ENCODE measurements at regions not wholly inside any gene's neighbourhood (a gene's known extent, or its start where the extent isn't known, plus 50 kb on each side); places are given as distances from the start of the nearest gene placed in this dataset.

DNA sequence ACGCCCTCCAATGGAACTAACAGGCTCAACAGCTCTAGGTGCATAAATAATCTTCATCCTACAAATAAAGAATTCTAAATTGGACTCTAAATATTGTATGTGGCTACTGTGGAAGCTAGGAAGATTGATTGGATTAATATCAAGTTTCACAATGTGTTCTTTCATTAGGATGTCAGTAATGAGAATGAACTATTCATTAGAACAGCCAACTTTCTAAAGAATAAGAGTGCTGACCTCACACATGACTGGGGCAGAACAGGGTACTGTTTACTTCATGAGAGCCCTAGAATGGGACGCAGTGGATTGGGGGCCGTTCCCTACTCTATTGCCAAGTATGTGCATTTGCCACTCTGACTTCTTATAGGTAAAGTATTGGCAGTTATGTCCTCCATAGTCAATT lies 528.2 kb upstream of the RBFOX1 start:
- no peaks in the 10 kb centered on the region for H3K27me3 ChIP-seq (ENCODE audit: insufficient read depth, low read length)
- H3K27ac ChIP-seq (ENCODE audit: low read depth, low read length): no peak overlapping the region
- Mint-ChIP-seq H3K27me3 (no peaks in the 10 kb centered on the region), H3K4me3 (no peak overlapping the region), H3K36me3 (no peaks in the 10 kb centered on the region), H3K27ac (no peak overlapping the region), H3K4me1 (no peaks in the 10 kb centered on the region), H3K9me3 (peaks cover 2 to 9% (median 4%) of the 10 kb centered on the region in 8 donors)
- H3K36me3 ChIP-seq (ENCODE audit: insufficient read depth, low read length): no peaks in the 10 kb centered on the region
- POLR2A ChIA-PET (ENCODE audit: partially characterized antibody): no interaction called here
- DNase-seq: no peak
- no peaks in the 10 kb centered on the region for H3K4me1 ChIP-seq (ENCODE audit: insufficient read depth, low read length)
- CTCF ChIA-PET (ENCODE audit: partially characterized antibody): no interaction called here
- H3K9me3 ChIP-seq (ENCODE audit: control insufficient read depth in 1 of 2, low read length in 2 of 2): no peaks in the 10 kb centered on the region
- no peak overlapping the region for H3K4me3 ChIP-seq (ENCODE audit: low read length in 2 of 2)
- intact Hi-C loops (cut with micrococcal nuclease): no loop called here

DNA sequence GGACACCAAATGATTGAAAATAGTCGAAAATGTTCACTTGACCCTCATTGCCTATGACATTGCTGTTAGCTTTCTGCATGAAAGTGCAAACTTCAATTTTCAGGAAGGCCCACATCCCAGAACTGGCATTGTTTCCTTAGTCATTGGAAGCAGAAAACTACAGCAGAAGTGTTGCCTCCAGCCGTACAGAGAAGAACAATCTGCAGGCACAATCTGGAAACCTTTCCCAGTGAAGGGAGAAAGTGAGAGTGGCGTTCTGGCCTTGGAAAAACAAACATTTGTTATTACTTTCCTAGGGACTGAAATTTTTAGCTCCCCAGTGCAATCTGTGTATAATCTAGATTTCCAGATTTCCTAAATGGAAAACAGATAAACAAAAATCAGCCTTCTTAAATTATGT lies 529.5 kb upstream of the RBFOX1 start:
- intact Hi-C loops (cut with micrococcal nuclease): no loop called here
- DNase-seq: no peak
- H3K4me1 ChIP-seq (ENCODE audit: insufficient read depth, low read length): no peaks in the 10 kb centered on the region
- Mint-ChIP-seq H3K9me3 (peaks cover 2 to 13% (median 5%) of the 10 kb centered on the region in 8 donors), H3K4me1 (no peaks in the 10 kb centered on the region), H3K36me3 (no peaks in the 10 kb centered on the region), H3K27me3 (no peaks in the 10 kb centered on the region), H3K27ac (no peak overlapping the region), H3K4me3 (no peak overlapping the region)
- no peaks in the 10 kb centered on the region for H3K27me3 ChIP-seq (ENCODE audit: insufficient read depth, low read length)
- no peak overlapping the region for H3K27ac ChIP-seq (ENCODE audit: low read depth, low read length)
- no peak overlapping the region for H3K4me3 ChIP-seq (ENCODE audit: low read length in 2 of 2)
- ChIA-PET CTCF (ENCODE audit: partially characterized antibody) (no interaction called here), POLR2A (ENCODE audit: partially characterized antibody) (no interaction called here)
- H3K36me3 ChIP-seq (ENCODE audit: insufficient read depth, low read length): no peaks in the 10 kb centered on the region
- no peaks in the 10 kb centered on the region for H3K9me3 ChIP-seq (ENCODE audit: control insufficient read depth in 1 of 2, low read length in 2 of 2)

DNA sequence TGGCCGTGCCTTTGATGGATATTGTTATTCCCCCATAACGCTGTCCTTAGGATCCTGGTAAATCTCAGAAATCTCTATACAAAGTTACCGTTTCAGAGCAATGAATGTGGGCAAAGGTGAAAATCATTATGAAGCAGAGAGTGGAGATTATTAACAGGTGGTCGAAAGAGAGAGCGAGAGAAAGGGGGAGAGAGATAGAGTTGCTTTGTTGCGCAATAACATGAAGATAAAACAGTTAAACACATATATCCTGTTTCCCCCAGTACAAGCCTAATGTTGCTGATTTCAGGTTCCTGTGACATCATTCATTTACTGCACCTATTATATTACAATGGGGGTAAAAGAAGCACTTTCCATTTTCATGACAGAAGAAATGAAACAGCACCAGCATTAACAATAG lies 535.4 kb upstream of the RBFOX1 start:
- CTCF ChIA-PET (ENCODE audit: partially characterized antibody): no interaction called here

DNA sequence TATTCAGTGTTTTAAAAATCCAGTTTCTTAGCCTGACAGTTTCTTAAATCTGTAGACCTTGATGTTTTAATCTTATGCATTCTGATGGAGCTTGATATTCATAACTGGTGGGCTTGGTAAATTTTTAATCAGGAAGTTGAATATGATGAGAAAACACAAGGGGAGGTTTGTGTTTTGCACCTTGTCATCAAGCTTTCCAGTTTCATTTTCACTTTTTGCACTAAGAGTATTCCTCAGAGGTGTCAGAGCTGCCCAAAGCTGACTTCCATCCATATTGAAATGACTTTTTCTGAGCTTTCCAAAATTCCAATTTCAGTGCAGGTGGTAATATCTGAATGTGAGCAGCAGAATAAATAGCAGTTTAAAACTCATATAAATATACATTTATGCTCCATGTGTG lies 555.0 kb upstream of the RBFOX1 start:
- Histone ChIP-seq H3K4me1 (ENCODE audit: insufficient read depth, low read length) (no peaks in the 10 kb centered on the region), H3K27ac (ENCODE audit: low read depth, low read length) (no peak overlapping the region), H3K27me3 (ENCODE audit: insufficient read depth, low read length) (no peaks in the 10 kb centered on the region), H3K9me3 (ENCODE audit: control insufficient read depth in 1 of 2, low read length in 2 of 2) (no peaks in the 10 kb centered on the region), H3K36me3 (ENCODE audit: insufficient read depth, low read length) (no peaks in the 10 kb centered on the region), H3K4me3 (ENCODE audit: low read length in 2 of 2) (no peak overlapping the region)
- ChIA-PET CTCF (ENCODE audit: partially characterized antibody) (no interaction called here), POLR2A (ENCODE audit: partially characterized antibody) (no interaction called here)
- peaks cover 0 to 17% (median 7%) of the 10 kb centered on the region in 8 donors for H3K9me3 Mint-ChIP-seq
- H3K27me3 Mint-ChIP-seq: no peaks in the 10 kb centered on the region
- H3K27ac Mint-ChIP-seq: no peak overlapping the region
- intact Hi-C loops (cut with micrococcal nuclease): no loop called here
- H3K4me1 Mint-ChIP-seq: peaks cover 0 to 2% (median 0%) of the 10 kb centered on the region in 4 donors
- no peak for DNase-seq
- H3K36me3 Mint-ChIP-seq: no peaks in the 10 kb centered on the region
- peak overlapping the region in 1 of 8 donors; percentile 38 for H3K4me3 Mint-ChIP-seq

More for the DNA sequence above, 535.4 kb upstream of the RBFOX1 start:
- intact Hi-C loops (cut with micrococcal nuclease): no loop called here
- Mint-ChIP-seq H3K4me3 (no peak overlapping the region), H3K9me3 (peaks cover 6 to 22% (median 10%) of the 10 kb centered on the region in 8 donors), H3K27me3 (no peaks in the 10 kb centered on the region), H3K4me1 (no peaks in the 10 kb centered on the region), H3K36me3 (no peaks in the 10 kb centered on the region), H3K27ac (no peak overlapping the region)
- no peak for DNase-seq
- Histone ChIP-seq H3K4me1 (ENCODE audit: insufficient read depth, low read length) (no peaks in the 10 kb centered on the region), H3K27me3 (ENCODE audit: insufficient read depth, low read length) (no peaks in the 10 kb centered on the region), H3K36me3 (ENCODE audit: insufficient read depth, low read length) (no peaks in the 10 kb centered on the region), H3K27ac (ENCODE audit: low read depth, low read length) (no peak overlapping the region), H3K9me3 (ENCODE audit: control insufficient read depth in 1 of 2, low read length in 2 of 2) (no peaks in the 10 kb centered on the region), H3K4me3 (ENCODE audit: low read length in 2 of 2) (no peak overlapping the region)
- POLR2A ChIA-PET (ENCODE audit: partially characterized antibody): no interaction called here

DNA sequence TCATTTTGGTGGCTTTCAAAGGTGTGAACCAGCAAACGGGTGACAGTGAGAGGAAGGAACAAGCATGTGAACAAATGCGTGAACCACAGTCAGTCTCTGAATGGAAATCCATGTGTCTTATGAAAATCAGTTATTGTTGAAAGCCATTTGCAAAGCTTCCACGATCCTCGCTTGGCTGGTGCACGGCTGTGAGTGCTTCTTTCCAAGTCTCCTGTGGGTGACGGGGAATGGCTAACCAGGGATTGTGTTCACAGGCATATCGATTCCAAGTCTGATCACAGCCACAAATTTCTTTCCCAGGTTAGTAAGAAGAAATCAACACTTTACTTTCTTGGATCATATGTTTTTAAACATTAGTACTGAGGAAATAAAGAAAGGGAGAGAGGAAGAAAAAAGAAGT lies 556.9 kb upstream of the RBFOX1 start:
- no peaks in the 10 kb centered on the region for H3K36me3 Mint-ChIP-seq

DNA sequence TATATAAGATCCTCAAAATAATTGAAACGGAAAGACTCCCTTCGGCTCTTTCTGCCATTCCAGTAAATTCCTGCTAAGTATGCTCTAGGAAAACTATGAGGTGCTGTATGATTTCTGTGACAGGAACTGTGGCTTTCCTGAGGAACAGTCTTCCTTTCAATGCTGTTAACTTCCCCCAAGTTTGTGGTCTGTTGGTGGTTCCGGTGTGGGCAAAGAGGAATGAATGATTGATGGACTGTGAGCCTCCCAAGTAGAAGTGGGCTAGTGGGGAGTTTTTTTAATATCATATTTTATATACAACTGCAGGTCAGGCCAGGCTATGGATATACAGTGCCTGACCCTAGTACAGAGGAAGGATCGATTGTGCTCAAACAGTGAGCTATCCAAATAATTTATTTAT lies 560.7 kb upstream of the RBFOX1 start:
- Histone ChIP-seq H3K4me1 (ENCODE audit: insufficient read depth, low read length) (no peaks in the 10 kb centered on the region), H3K36me3 (ENCODE audit: insufficient read depth, low read length) (no peaks in the 10 kb centered on the region), H3K9me3 (ENCODE audit: control insufficient read depth in 1 of 2, low read length in 2 of 2) (no peaks in the 10 kb centered on the region), H3K27me3 (ENCODE audit: insufficient read depth, low read length) (no peaks in the 10 kb centered on the region), H3K27ac (ENCODE audit: low read depth, low read length) (no peak overlapping the region), H3K4me3 (ENCODE audit: low read length in 2 of 2) (no peak overlapping the region)
- H3K4me1 Mint-ChIP-seq: no peaks in the 10 kb centered on the region
- peaks cover 0 to 9% (median 3%) of the 10 kb centered on the region in 8 donors for H3K9me3 Mint-ChIP-seq
- no peak for DNase-seq
- no peaks in the 10 kb centered on the region for H3K27me3 Mint-ChIP-seq
- H3K4me3 Mint-ChIP-seq: no peak overlapping the region
- ChIA-PET POLR2A (ENCODE audit: partially characterized antibody) (no interaction called here), CTCF (ENCODE audit: partially characterized antibody) (no interaction called here)
- no peak overlapping the region for H3K27ac Mint-ChIP-seq
- no peaks in the 10 kb centered on the region for H3K36me3 Mint-ChIP-seq
- intact Hi-C loops (cut with micrococcal nuclease): no loop called here

More for the DNA sequence above, 556.9 kb upstream of the RBFOX1 start:
- peaks cover 0 to 6% (median 2%) of the 10 kb centered on the region in 8 donors for H3K9me3 Mint-ChIP-seq
- POLR2A ChIA-PET (ENCODE audit: partially characterized antibody): no interaction called here
- H3K27ac ChIP-seq (ENCODE audit: low read depth, low read length): no peak overlapping the region
- H3K27me3 ChIP-seq (ENCODE audit: insufficient read depth, low read length): no peaks in the 10 kb centered on the region
- CTCF ChIA-PET (ENCODE audit: partially characterized antibody): no interaction called here
- no peaks in the 10 kb centered on the region for H3K4me1 ChIP-seq (ENCODE audit: insufficient read depth, low read length)
- no peaks in the 10 kb centered on the region for H3K36me3 ChIP-seq (ENCODE audit: insufficient read depth, low read length)
- H3K4me1 Mint-ChIP-seq: peaks cover 0 to 2% (median 0%) of the 10 kb centered on the region in 4 donors
- H3K27me3 Mint-ChIP-seq: no peaks in the 10 kb centered on the region
- no peak for DNase-seq
- intact Hi-C loops (cut with micrococcal nuclease): no loop called here
- no peak overlapping the region for H3K4me3 ChIP-seq (ENCODE audit: low read length in 2 of 2)
- no peaks in the 10 kb centered on the region for H3K9me3 ChIP-seq (ENCODE audit: control insufficient read depth in 1 of 2, low read length in 2 of 2)
- H3K27ac Mint-ChIP-seq: no peak overlapping the region
- H3K4me3 Mint-ChIP-seq: no peak overlapping the region

DNA sequence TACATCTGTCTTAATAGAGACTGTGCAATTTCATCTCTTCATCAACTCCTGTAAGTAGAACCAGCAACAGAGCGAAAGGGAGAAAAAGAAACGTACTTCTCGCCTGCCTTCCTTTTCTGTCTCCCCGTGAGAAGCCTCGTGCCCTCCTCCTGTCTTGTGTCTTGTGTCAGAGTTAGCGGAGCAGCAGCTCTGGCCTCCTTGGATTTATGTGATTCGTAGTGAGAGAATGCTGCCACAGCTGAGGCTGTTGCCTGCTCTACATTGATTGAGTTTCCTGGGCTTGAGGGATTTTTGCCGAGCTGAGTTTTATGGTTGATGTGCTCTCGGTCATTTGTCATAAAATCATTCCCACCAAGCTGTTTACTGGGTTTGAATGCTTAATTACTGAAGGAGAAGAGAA lies 579.1 kb upstream of the RBFOX1 start:
- ChIA-PET POLR2A (ENCODE audit: partially characterized antibody) (no interaction called here), CTCF (ENCODE audit: partially characterized antibody) (no interaction called here)
- H3K27ac Mint-ChIP-seq: no peak overlapping the region
- Histone ChIP-seq H3K27ac (ENCODE audit: low read depth, low read length) (no peak overlapping the region), H3K27me3 (ENCODE audit: insufficient read depth, low read length) (no peaks in the 10 kb centered on the region), H3K36me3 (ENCODE audit: insufficient read depth, low read length) (no peaks in the 10 kb centered on the region), H3K9me3 (ENCODE audit: control insufficient read depth in 1 of 2, low read length in 2 of 2) (no peaks in the 10 kb centered on the region), H3K4me3 (ENCODE audit: low read length in 2 of 2) (no peak overlapping the region), H3K4me1 (ENCODE audit: insufficient read depth, low read length) (no peaks in the 10 kb centered on the region)
- H3K4me1 Mint-ChIP-seq: no peaks in the 10 kb centered on the region
- intact Hi-C loops (cut with micrococcal nuclease): no loop called here
- no peaks in the 10 kb centered on the region for H3K27me3 Mint-ChIP-seq
- H3K4me3 Mint-ChIP-seq: no peak overlapping the region
- H3K36me3 Mint-ChIP-seq: no peaks in the 10 kb centered on the region
- H3K9me3 Mint-ChIP-seq: peaks cover 0 to 13% (median 5%) of the 10 kb centered on the region in 8 donors
- DNase-seq: no peak

DNA sequence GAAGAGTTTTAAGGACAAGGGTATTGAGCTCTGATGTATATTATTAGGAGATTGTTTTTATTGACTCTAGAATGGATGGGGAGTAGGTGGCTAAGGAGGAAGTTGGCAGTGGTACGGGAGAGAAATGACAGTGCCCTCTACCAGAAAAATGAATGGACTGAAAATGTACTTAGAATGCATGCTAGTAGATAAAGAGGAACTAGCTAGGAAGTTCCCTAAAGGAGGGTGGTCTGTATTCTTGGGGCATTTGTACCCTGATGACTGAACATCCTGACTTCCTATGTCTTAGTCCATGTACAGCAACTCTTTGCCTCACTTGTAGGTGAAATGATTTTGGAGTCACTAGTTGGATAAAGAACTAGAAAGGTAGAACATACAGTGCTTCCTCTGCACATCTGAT lies 581.5 kb upstream of the RBFOX1 start:
- no peaks in the 10 kb centered on the region for H3K36me3 Mint-ChIP-seq
- no peaks in the 10 kb centered on the region for H3K36me3 ChIP-seq (ENCODE audit: insufficient read depth, low read length)
- no peaks in the 10 kb centered on the region for H3K9me3 ChIP-seq (ENCODE audit: control insufficient read depth in 1 of 2, low read length in 2 of 2)
- no peaks in the 10 kb centered on the region for H3K4me1 ChIP-seq (ENCODE audit: insufficient read depth, low read length)
- no peak overlapping the region for H3K4me3 Mint-ChIP-seq
- no peak for DNase-seq
- H3K9me3 Mint-ChIP-seq: peaks cover 2 to 13% (median 8%) of the 10 kb centered on the region in 8 donors
- ChIA-PET CTCF (ENCODE audit: partially characterized antibody) (no interaction called here), POLR2A (ENCODE audit: partially characterized antibody) (no interaction called here)
- intact Hi-C loops (cut with micrococcal nuclease): no loop called here
- H3K27ac Mint-ChIP-seq: no peak overlapping the region
- H3K27me3 Mint-ChIP-seq: no peaks in the 10 kb centered on the region
- no peaks in the 10 kb centered on the region for H3K27me3 ChIP-seq (ENCODE audit: insufficient read depth, low read length)
- no peak overlapping the region for H3K27ac ChIP-seq (ENCODE audit: low read depth, low read length)
- H3K4me1 Mint-ChIP-seq: no peaks in the 10 kb centered on the region
- H3K4me3 ChIP-seq (ENCODE audit: low read length in 2 of 2): no peak overlapping the region

All from CD4-positive, alpha-beta memory T cell (primary cell).